IMR-90 (cell line): ENCODE measurements at regions not wholly inside any gene's neighbourhood (a gene's known extent, or its start where the extent isn't known, plus 50 kb on each side); places are given as distances from the start of the nearest gene placed in this dataset.

Experiments
- ATAC-seq: fragments of 200-7000 bp; cut with Tn5 transposase; 2 replicates; pipeline ENCODE4 v1.9.1; 2020; ENCODE audit warnings: low read depth, mild to moderate bottlenecking, moderate library complexity
- BruUV-seq: library from RNA; stranded (reverse); fragments of 400-500 nt; replicated peaks from 2 replicates; lab custom pipeline; 2021; lab: Mats Ljungman, UMichigan
- CTCF ChIA-PET: fragments of 300-600 bp; formaldehyde crosslinking; extraction: SDS; loops from one replicate; lab custom pipeline; 2021; ENCODE audit warnings: antibody characterized with exemption; lab: Yijun Ruan, JAX
- POLR2A ChIA-PET: fragments of 300-600 bp; sonication (Branson Sonifier 250); formaldehyde crosslinking; loops from one replicate; lab custom pipeline; 2022; ENCODE audit warnings: antibody characterized with exemption; ENCODE audit not compliant: unreplicated experiment; lab: Charles Lee
- DNase-seq: peaks from one replicate; pipeline ENCODE4 v3.0.0; 2013
- H2AFZ ChIP-seq: replicated peaks from 2 replicates; pipeline ENCODE3; 2013; ENCODE audit warnings: low read length, mild to moderate bottlenecking; ENCODE audit not compliant: poor library complexity
- H2AK5ac ChIP-seq: 2 replicates; pipeline ENCODE4 v1.6.1; 2013; ENCODE audit warnings: low read depth, low read length, inconsistent platforms
- H2AK9ac ChIP-seq: replicated peaks from 2 replicates; pipeline ENCODE3; 2013; ENCODE audit warnings: mild to moderate bottlenecking, low read depth, low read length, moderate library complexity; ENCODE audit not compliant: poor library complexity
- H2BK120ac ChIP-seq: 2 replicates; pipeline ENCODE4 v1.6.1; 2013; ENCODE audit warnings: low read depth, low read length, inconsistent platforms
- H2BK15ac ChIP-seq: 3 replicates; pipeline ENCODE4 v1.6.1; 2013; ENCODE audit warnings: low read depth, low read length, inconsistent platforms
- H2BK20ac ChIP-seq: 2 replicates; pipeline ENCODE4 v1.6.1; 2013; ENCODE audit warnings: low read depth, mild to moderate bottlenecking, inconsistent platforms, low read length, moderate library complexity
- H2BK5ac ChIP-seq: 2 replicates; pipeline ENCODE4 v1.6.1; 2013; ENCODE audit warnings: mild to moderate bottlenecking, low read depth, low read length, inconsistent platforms; ENCODE audit not compliant: poor library complexity, severe bottlenecking
- H3K14ac ChIP-seq: replicated peaks from 2 replicates; pipeline ENCODE4 v1.6.1; 2013; ENCODE audit warnings: low read depth, low read length, inconsistent platforms
- H3K18ac ChIP-seq: 2 replicates; pipeline ENCODE4 v1.6.1; 2013; ENCODE audit warnings: low read depth, low read length, control low read depth
- H3K23ac ChIP-seq: 2 replicates; pipeline ENCODE4 v1.6.1; 2013; ENCODE audit warnings: low read depth, low read length, inconsistent platforms
- H3K27ac ChIP-seq: 2 replicates; pipeline ENCODE4 v1.5.1; 2013; ENCODE audit warnings: mild to moderate bottlenecking, control low read depth, low read length; ENCODE audit not compliant: insufficient read depth
- H3K27me3 ChIP-seq: 2 replicates; pipeline ENCODE4 v1.6.1; 2013; ENCODE audit warnings: low read length; ENCODE audit not compliant: control insufficient read depth, insufficient read depth
- H3K36me3 ChIP-seq: 2 replicates; pipeline ENCODE4 v1.6.1; 2013; ENCODE audit warnings: low read length, mixed read lengths; ENCODE audit not compliant: control insufficient read depth, insufficient read depth
- H3K4ac ChIP-seq: 2 replicates; pipeline ENCODE4 v1.6.1; 2013; ENCODE audit warnings: low read depth, low read length, inconsistent platforms
- H3K4me1 ChIP-seq: 2 replicates; pipeline ENCODE4 v1.6.1; 2013; ENCODE audit warnings: low read length, mixed read lengths; ENCODE audit not compliant: control insufficient read depth, insufficient read depth
- H3K4me2 ChIP-seq: 2 replicates; pipeline ENCODE4 v1.6.1; 2013; ENCODE audit warnings: low read depth, mild to moderate bottlenecking, control low read depth, low read length, moderate library complexity
- H3K4me3 ChIP-seq: 2 replicates; pipeline ENCODE4 v1.5.1; 2013; ENCODE audit warnings: low read depth, mild to moderate bottlenecking, control low read depth, low read length, moderate library complexity; ENCODE audit not compliant: insufficient read depth
- H3K56ac ChIP-seq: 2 replicates; pipeline ENCODE4 v1.6.1; 2013; ENCODE audit warnings: low read length, inconsistent platforms; ENCODE audit not compliant: insufficient read depth; ENCODE audit errors: extremely low read depth
- H3K79me1 ChIP-seq, 2 experiments: 2 replicates each; pipeline ENCODE4 v1.6.1; 2013; ENCODE audit warnings: low read length in 2 of 2, inconsistent platforms in 1 of 2, low read depth in 1 of 2
- H3K9ac ChIP-seq: 2 replicates; pipeline ENCODE4 v1.6.1; 2013; ENCODE audit warnings: low read depth, low read length, control low read depth
- H3K9me1 ChIP-seq: 2 replicates; pipeline ENCODE4 v1.6.1; 2013; ENCODE audit warnings: low read length, inconsistent platforms; ENCODE audit not compliant: insufficient read depth
- H3K9me3 ChIP-seq: 2 replicates; pipeline ENCODE4 v1.6.1; 2013; ENCODE audit warnings: low read length; ENCODE audit not compliant: control insufficient read depth, insufficient read depth
- H4K20me1 ChIP-seq: 2 replicates; pipeline ENCODE4 v1.6.1; 2013; ENCODE audit warnings: low read length, inconsistent platforms; ENCODE audit not compliant: insufficient read depth
- H4K5ac ChIP-seq: 2 replicates; pipeline ENCODE4 v1.6.1; 2013; ENCODE audit warnings: mild to moderate bottlenecking, low read depth, low read length, control low read depth
- H4K8ac ChIP-seq, 2 experiments: 2 replicates each; pipeline ENCODE4 v1.6.1; 2013; ENCODE audit warnings: low read depth in 2 of 2, low read length in 2 of 2, control low read depth in 1 of 2, inconsistent platforms in 1 of 2
- H4K91ac ChIP-seq: 2 replicates; pipeline ENCODE4 v1.6.1; 2013; ENCODE audit warnings: low read depth, low read length, inconsistent platforms; ENCODE audit not compliant: insufficient read depth
- BHLHE40 ChIP-seq: fragments of 150-350 bp; IDR thresholded peaks from 2 replicates; pipeline ENCODE4 v1.6.1; 2016; ENCODE audit warnings: mild to moderate bottlenecking, low read depth, low read length
- CEBPB ChIP-seq: IDR thresholded peaks from 2 replicates; pipeline ENCODE4 v1.6.1; 2012; ENCODE audit warnings: low read depth, low read length, improper control_type of control experiment
- MAFK ChIP-seq: IDR thresholded peaks from 2 replicates; pipeline ENCODE4 v1.6.1; 2012; ENCODE audit warnings: low read depth, low read length, improper control_type of control experiment
- RCOR1 ChIP-seq: IDR thresholded peaks from 2 replicates; pipeline ENCODE4 v1.6.1; 2012; ENCODE audit warnings: mild to moderate bottlenecking, low read length, improper control_type of control experiment; ENCODE audit not compliant: insufficient replicate concordance
- RFX5 ChIP-seq: IDR thresholded peaks from 2 replicates; pipeline ENCODE4 v1.8.0; 2012; ENCODE audit warnings: low read depth, mild to moderate bottlenecking, low read length, moderate library complexity
- WGBS, 2 experiments: methylation state at CpG; one replicate each; pipeline versions ENCODE4 v1.1.5 to v1.1.7; 2013; ENCODE audit warnings: missing lambda C conversion rate in 2 of 2; ENCODE audit not compliant: insufficient read length in 1 of 2; ENCODE audit errors: extremely low coverage in 2 of 2; 5-methylcytosine and 5-hydroxymethylcytosine counted together
- dilution Hi-C: fragments of 300-500 bp; cut with HindIII; formaldehyde crosslinking; loops from one replicate; pipeline ENCODE4 v1.14.3; 2018; ENCODE audit warnings: low sequenced_read_pairs; ENCODE audit not compliant: unreplicated experiment
- in situ Hi-C: fragments of 300-500 bp; cut with MboI; formaldehyde crosslinking; loops from 3 replicates; pipeline ENCODE4 v1.14.3; 2019; ENCODE audit warnings: low sequenced_read_pairs, inconsistent platforms, mixed read lengths
- intact Hi-C: fragments of 100-400 bp; cut with micrococcal nuclease; formaldehyde crosslinking; loops from 2 replicates; pipeline ENCODE4 v1.10.0; 2022
- TF ChIP-seq, protein P1 (sequence below): conservative IDR thresholded peaks from 2 replicates; pipeline ENCODE4 v1.5.1; 2012; ENCODE audit warnings: mild to moderate bottlenecking, low read depth, low read length, improper control_type of control experiment
- TF ChIP-seq, protein P2 (sequence below): fragments of 150-350 bp; IDR thresholded peaks from 2 replicates; pipeline ENCODE4 v1.6.1; 2016; ENCODE audit warnings: low read depth, mild to moderate bottlenecking, low read length, moderate library complexity, borderline replicate concordance

GRCh38 chr4:157763490-157763889, 409.3 kb downstream of the GASK1B start:
- Histone ChIP-seq H2BK5ac (no peak overlapping the region), H3K14ac (no peak overlapping the region), H3K36me3 (no peaks in the 10 kb centered on the region), H3K23ac (no peak overlapping the region), H3K56ac (no peak overlapping the region), H2AK5ac (no peak overlapping the region), H3K4ac (no peak overlapping the region), H4K91ac (no peak overlapping the region), H2AK9ac (no peak overlapping the region), H3K4me3 (no peak overlapping the region), H3K27ac (no peak overlapping the region), H4K20me1 (no peaks in the 10 kb centered on the region), H4K8ac (no peak overlapping the region), H3K4me2 (no peak overlapping the region), H2BK20ac (no peak overlapping the region), H2BK120ac (no peak overlapping the region), H2BK15ac (no peak overlapping the region), H3K27me3 (no peaks in the 10 kb centered on the region), H3K9ac (no peak overlapping the region), H4K5ac (no peak overlapping the region), H3K9me3 (no peaks in the 10 kb centered on the region; the same call in none of the 2 replicates), H3K9me1 (no peaks in the 10 kb centered on the region), H3K79me1 (no peaks in the 10 kb centered on the region), H3K18ac (no peak overlapping the region), H2AFZ (no peak overlapping the region), H3K4me1 (no peaks in the 10 kb centered on the region)
- dilution Hi-C loops (no loop called here), intact Hi-C loops (no loop called here), in situ Hi-C loops (no loop called here)
- POLR2A ChIA-PET: no interaction called here
- ATAC-seq (no peak), DNase-seq (no peak)
- WGBS, 2 experiments: no CpG with 5 or more reads among the region's 1 CpG
- CTCF ChIA-PET: no interaction called here
- no TSS peak for BruUV-seq
- TF ChIP-seq, protein P1, sequence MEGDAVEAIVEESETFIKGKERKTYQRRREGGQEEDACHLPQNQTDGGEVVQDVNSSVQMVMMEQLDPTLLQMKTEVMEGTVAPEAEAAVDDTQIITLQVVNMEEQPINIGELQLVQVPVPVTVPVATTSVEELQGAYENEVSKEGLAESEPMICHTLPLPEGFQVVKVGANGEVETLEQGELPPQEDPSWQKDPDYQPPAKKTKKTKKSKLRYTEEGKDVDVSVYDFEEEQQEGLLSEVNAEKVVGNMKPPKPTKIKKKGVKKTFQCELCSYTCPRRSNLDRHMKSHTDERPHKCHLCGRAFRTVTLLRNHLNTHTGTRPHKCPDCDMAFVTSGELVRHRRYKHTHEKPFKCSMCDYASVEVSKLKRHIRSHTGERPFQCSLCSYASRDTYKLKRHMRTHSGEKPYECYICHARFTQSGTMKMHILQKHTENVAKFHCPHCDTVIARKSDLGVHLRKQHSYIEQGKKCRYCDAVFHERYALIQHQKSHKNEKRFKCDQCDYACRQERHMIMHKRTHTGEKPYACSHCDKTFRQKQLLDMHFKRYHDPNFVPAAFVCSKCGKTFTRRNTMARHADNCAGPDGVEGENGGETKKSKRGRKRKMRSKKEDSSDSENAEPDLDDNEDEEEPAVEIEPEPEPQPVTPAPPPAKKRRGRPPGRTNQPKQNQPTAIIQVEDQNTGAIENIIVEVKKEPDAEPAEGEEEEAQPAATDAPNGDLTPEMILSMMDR: no peak
- TF ChIP-seq MAFK (no peak), RCOR1 (no peak), BHLHE40 (no peak), RFX5 (no peak), CEBPB (no peak)
- TF ChIP-seq, protein P2, sequence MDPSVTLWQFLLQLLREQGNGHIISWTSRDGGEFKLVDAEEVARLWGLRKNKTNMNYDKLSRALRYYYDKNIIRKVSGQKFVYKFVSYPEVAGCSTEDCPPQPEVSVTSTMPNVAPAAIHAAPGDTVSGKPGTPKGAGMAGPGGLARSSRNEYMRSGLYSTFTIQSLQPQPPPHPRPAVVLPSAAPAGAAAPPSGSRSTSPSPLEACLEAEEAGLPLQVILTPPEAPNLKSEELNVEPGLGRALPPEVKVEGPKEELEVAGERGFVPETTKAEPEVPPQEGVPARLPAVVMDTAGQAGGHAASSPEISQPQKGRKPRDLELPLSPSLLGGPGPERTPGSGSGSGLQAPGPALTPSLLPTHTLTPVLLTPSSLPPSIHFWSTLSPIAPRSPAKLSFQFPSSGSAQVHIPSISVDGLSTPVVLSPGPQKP: no peak
